ENCODE measurements at regions not wholly inside any gene's neighbourhood (a gene's known extent, or its start where the extent isn't known, plus 50 kb on each side); places are given as distances from the start of the nearest gene placed in this dataset.

DNA sequence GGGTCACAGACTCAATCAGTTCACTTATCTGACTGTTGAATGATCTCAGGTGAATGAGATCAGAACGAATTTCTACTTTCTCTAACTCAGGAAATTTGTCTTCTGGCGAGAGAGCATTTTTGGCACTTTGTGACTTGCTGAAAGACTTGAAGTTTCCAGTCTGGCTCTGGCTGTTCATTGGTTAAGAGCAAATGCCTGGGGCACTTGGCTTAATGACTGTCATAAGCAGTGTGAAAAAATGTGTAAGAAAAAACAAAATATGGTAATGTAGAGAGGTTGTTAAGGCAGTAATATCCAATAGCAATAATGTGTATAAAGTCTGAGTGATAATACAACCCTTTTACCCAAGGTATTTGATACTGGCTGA, 71.3 kb upstream of the PGRMC2 start:
- no peak for DNase-seq (ENCODE audit: low spot score)

DNA sequence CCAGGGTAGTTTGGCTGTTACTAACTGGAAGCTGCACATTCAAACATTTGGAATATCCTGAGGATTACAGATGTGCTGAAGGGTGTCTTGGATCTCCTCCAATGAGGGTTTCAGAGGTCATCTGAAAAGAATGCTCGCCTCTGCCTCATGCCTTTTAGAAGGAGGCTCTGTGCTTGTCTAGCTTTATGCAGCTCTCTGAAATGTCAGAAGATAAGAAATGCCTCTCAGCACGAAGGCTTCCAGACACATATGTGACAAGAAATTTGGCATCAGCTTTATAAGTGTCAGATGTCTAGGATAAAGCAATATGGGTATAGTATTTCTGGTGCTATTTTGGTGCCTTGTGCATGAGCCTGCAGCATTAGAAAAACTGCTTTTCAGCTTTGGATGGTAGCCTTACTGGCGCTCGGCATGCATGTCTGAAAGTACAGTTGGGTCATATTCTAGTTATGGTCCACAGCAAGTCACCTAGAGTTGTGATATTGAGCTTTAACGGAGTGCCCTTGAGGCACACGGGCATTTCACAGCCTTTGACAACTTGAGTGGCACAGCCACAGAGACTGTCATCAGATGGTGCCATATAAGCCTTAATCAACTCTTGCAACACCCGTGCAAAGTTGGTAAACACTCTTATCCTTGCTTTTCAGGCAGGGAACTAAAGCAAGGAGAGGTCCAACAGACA, 70.8 kb upstream of the PGRMC2 start:
- no peak for DNase-seq (ENCODE audit: low spot score)

DNA sequence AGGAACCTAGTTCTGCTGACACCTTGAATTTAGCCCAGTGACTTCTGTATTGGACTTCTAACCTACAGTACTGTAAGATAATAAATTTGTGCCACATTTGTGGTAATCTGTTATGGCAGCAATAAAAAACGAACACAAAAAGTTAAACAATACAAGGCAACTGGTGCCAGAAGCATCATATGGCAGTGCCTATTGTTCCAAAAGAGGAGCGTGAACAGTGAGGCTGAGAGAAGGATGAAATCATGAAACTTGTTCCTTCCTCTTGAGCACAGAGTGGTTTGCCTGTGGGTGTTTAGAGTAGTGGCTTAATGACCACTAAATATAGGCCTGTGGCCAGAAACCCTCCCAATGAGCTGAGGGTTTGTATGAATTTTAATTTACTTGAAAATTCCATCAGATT, 69.7 kb upstream of the PGRMC2 start:
- no peak for DNase-seq (ENCODE audit: low spot score)

DNA sequence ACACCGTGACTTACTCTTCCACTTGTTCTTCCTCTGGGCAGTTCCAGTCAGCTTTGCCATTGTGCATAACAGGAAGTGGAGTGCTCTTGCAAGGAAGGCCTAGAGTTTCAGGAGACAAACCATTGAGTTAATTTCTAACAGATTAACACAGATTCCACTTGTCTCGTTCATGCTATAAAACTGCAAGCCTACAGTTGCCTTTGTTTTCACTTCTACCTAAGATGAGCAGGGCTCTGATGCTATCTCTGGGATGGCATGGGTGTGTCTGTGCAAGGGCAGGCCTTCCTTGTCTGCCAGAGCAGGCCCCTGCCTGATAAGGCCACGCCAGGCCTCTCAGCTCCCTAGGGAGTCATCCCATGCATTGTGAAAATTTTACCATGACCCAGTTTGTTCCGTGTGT, 67.7 kb upstream of the PGRMC2 start:
- no peak for DNase-seq (ENCODE audit: low spot score)

DNA sequence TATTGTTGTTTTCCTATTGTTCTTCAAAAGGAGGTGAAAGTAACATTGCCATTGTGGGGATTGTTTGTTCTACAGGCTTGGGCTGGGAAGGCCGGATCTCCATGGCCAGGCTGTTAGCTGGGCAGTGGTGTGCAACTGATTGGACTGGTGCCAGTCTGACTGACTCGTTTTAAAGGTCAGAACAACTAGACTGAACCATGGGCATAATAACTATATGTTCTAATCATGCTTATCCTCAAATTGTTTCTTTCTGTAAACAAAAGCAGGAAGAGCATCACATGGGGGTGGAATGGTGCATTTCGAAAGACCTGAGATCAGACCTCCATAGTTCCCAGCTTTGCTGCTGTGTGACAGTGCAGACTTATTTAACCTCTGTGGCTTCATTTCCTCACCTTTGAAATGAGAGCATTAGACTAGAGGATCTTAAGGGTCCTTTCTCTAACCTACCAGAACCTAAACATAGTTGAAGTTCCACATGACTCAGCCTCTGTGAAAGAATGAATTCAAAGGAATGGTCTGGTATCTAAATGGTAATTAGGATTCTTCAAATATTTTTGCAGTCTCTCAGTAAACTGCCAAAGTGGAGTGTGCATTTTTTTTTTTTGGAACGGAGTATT, 66.7 kb upstream of the PGRMC2 start:
- peak; percentile 32 for DNase-seq (ENCODE audit: low spot score)

DNA sequence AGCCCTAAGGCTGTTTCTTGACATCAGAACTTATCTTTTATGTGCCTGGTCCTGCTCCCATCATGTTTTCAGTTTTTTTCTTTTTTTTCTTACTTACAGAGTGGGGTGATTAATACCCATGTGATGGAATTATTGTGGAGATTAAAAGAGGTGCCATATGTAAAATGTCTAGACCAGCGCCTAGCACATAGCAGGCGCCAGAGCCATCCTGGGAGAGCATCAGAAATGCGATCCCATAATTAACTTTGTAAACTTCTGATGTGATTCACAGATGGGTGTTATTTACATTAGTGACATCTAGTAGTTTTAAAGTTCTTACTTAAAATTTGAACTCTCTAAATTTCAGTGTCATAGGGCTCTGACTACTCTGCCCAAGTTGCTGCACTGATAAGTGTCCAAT, 66.2 kb upstream of the PGRMC2 start:
- DNase-seq (ENCODE audit: low spot score): no peak

DNA sequence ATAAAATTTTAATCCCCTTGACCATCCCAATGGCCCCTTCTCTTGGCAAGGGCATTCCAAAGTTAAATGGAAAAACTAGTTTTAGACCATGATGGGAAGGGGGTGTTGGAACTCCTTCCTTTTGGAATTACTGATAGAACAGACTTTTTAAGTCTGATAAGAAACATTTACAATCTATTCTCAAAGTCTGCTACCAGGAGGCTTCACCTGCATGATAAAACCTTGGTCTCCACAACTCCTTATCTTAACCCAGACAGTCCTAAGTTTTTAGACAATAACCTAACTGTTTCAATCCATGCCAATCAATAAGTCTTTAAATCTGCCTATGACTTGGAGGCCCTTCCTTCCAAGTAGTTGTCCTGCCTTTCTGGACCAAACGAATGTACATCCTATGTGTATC, 63.9 kb upstream of the PGRMC2 start:
- no peak for DNase-seq (ENCODE audit: low spot score)

DNA sequence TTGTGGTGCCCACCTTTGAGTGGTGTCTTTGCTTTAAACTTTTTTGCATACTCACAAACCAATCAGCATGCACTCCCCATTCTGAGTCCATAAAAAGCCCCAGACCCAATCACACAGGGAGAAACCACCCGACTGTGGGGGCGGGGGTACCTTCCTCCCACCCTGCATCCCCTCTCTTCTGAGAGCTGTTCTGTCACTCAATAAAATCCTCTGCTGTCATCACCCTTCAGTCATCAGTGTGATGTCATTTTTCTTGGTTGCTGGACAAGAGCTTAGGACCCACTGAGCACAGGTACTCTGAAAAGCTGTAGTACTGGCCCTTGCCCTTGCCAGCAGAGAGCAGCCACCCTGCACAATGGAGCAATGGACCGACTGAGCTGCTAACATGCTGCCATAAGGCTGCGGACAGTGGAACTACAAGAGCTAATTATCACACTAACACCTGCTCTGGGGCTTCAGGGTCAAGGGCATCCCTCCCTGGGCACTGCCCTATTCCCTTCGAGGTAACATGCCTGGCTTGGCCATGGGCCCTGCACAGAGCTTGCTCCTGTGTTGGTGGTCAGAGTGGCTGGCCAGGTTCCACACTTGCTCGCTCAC, 62.9 kb upstream of the PGRMC2 start:
- no peak for DNase-seq (ENCODE audit: low spot score)

DNA sequence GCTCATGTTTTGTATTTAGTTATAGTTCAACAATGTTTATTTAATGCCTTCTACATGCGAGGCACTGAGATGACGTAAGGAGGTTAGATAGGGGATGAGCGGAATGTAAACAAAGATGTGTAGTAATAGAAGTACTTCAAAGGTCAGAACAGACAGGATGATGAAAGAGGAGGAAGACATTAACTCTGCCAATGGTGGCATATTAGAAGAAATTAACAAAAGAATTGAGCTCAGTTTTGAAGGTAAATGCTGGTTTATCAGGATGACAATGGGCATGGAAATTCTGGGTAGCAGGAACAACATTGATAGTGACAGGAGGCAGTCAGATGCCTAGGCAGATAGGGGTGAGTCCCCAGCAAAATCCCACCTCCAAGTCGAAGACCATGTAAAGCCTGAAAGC, 62.3 kb upstream of the PGRMC2 start:
- DNase-seq (ENCODE audit: low spot score): no peak

DNA sequence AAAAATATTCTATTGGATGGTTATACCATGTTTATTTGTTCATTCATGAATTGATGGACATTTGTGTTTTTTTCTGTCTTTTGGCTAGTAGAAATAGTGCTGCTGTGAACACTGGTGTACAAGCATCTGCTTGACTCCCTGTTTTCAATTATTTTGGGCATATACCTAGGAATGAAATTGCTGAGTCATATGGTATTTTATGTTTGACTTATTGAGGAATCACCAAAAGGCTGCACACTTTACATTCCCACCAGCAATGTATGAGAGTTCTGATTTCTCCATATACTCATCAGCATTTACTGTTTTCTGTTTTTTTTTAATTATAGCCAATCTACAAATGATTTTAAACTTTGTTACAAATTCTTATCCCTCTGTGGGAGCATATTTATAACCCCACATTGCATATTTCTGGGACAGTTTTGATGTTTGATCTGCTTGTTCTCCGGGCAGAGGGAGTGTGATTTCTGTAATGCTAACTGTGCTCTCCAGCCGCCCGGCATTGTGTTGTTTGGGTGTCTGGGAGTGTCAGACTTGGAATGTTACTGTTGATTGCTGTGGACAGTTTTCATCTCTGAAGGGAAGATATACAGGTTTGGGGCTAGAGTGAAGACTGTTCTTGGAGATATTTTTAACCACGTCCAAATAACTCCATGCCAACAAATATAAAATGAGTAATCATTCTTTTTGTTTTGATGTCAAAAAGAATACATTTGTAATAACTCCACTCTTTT, 60.5 kb upstream of the PGRMC2 start:
- no peak for DNase-seq (ENCODE audit: low spot score)

DNA sequence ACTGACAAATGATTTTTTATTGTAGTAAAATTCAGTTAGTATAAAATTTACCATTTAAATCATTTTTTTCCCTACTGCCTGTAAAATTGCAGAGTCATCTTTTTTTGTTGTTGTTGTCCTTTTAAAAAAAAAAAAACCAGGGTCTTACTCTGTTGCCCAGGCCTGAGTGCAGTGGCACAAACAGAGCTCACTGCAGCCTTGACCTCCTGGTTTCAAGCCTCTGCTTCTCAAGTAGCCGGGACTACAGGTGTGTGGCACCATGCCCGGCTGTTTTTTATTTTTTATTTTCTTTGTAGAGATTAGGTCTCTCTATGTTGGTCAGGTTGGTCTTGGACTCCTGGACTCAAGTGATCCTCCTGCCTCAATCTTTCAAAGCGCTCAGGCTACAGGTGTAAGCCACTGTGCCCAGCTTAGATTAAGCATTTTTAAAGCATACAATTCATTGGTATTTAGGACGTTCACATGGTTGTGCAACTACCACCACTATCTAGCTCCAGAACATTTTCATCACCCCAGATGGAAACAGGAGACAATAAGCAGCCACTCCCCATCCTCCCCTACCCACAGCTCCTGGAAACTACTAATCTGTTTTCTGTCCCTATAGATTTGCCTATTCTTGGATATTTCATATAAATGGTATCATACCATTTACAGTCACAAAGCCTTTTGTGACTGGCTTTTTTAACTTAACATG, 59.7 kb upstream of the PGRMC2 start:
- DNase-seq (ENCODE audit: low spot score): no peak

DNA sequence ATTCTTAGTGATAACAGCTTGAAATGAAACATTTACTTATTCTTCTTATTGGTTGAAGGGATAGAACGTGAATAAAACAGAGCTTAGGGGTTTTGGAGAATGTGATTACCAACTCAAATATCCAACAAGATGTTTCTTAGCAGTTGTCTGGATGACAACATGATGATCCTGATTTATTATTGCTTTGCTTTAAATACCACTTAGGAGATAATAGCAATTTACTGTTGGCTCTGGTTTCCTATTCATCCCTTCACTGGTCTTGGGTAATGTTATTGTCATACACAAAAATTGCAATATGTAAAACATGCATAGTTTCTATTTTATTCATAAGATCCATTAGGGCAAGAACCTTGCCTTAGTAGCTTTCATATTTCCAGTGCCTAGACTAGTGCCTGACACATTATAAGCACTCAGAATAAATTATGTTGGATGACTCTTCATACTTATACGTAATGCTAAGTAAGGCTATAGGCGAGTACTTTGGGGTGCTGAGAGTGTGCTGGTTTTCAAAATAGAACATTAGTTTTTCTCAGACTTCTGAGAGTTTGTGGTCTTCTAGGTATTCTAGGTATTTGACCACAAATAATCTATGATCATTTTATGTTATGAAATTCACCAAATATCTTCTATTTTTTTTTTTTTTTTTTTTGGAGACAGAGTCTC, 58.6 kb upstream of the PGRMC2 start:
- no peak for DNase-seq (ENCODE audit: low spot score)

DNA sequence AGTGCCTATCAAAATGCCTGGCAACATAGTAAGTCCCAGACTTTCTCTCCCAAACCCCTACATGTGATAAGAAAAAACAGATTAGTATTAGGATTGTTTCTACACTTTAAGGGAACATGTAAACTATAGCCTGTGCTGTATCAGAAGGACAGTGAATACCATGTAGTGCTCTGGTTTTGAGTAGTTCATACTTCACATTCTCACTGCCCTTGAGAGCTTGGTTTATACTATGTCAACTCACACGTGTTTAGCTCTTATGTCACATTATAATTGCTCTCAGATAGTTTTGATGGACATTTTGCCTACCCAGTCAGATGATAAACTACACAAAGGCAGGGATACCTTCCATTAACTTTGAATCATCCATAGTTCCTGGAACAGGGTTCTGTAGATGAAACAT, 58.0 kb upstream of the PGRMC2 start:
- no peak for DNase-seq (ENCODE audit: low spot score)

DNA sequence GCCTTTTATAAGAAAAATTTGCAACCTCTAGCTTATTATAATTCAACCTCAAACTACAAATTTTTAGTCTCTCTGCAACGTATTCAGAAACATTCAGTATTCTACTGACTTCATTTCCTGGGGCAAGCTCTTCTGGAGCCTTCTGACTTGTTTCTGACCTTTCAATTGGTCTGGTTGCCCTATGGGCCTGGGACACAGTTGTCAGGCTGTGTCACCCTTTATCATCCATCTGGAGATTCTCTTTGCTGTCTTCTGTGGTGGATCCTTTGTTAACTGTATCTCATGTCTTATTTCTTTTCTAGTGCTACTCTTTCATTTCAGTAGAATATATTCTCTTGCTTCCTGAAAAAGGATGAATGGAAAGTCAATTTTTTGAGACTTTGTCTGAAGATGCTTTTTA, 55.1 kb upstream of the PGRMC2 start:
- DNase-seq (ENCODE audit: low spot score): no peak

DNA sequence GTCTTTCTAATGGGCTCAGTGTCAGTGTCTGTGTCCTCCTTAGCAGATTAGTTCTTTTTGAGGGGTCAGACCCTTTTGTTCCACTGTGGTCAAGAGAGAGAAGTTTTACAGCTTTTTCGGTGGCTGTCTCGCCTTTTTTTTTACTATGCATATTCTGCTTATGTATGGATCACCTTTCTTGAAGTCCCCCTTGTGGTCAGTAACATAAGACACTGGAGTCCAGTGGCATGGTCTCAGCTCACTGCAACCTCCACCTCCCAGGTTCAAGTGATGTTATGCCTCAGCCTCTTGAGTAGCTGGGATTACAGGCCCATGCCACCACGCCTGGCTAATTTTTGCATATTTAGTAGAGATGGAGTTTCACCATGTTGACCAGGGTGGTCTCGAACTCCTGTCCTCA, 54.0 kb upstream of the PGRMC2 start:
- DNase-seq (ENCODE audit: low spot score): no peak

DNA sequence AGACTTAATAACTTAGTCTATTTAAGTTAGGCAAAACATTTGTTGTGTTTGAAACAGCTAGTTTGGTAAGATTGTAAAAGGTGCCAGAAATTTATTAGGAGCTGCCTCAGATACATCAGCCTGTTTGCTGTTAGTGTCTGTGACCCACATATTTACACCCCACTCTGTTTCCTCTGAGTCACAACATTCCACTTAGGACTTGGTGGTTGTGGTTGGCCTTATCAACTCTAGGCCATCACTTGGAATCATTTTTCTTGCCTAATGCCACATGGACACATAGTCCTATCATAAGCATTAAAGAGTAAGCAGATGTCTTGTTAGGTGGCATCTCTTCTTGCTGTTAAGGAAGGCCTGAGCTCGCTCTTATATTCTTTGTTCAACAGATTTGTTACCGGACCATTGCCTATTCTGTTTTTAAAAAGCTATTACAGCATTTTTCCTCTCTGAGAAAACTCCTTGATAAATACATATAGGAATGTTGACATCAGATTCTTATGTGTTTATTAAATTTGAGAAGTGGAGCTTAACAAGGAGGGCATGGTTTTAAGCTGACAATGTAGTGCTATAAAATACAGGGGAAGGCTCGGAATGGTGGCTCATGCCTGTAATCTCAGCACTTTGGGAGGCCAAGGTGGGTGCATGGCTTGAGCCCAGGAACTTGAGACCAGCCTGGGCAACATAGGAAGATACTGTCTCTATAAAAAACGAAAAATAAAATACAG, 51.2 kb upstream of the PGRMC2 start:
- no peak for DNase-seq (ENCODE audit: low spot score)

DNA sequence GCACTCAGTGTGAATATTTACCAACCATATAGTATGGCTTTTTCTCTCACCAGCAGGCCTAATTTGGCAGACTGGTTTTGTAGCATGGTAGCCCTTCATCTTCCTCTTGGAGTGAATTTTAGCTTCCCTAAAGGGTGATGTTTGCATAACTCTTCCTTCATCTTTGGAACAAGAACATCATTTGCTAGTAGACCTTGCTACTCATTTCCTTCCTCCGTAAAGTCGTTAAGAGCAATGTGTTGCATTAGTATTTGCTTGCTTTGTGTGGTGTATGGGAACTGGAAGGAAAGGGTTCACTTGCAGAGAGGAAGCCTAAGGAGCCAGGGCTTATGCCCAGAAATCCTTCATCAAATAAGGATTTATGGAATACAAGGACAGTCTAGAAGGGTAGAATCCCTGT, 50.2 kb upstream of the PGRMC2 start:
- no peak for DNase-seq (ENCODE audit: low spot score)
